ENCODE measurements at regions not wholly inside any gene's neighbourhood (a gene's known extent, or its start where the extent isn't known, plus 50 kb on each side); places are given as distances from the start of the nearest gene placed in this dataset.

DNA sequence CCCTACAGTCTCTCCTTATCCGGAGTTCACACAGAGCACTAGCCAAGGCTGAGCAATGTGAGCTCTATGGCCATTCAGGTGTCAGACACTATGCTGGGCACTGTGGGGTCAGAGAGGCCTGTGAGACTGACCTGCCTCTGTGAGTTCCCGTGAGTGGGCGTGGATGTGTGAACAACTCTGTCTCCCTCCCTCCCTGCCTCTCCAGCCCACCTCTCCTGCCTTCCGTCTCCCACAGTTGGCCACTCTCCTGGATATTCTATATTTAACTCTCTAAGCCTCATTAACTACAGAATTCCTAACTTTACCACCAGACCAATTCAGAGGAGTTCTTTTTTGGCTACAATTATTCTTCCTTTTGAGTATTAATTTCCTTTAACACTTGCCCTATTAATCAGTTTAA lies 191.6 kb upstream of the NCAM1 start:
- no peak for DNase-seq

DNA sequence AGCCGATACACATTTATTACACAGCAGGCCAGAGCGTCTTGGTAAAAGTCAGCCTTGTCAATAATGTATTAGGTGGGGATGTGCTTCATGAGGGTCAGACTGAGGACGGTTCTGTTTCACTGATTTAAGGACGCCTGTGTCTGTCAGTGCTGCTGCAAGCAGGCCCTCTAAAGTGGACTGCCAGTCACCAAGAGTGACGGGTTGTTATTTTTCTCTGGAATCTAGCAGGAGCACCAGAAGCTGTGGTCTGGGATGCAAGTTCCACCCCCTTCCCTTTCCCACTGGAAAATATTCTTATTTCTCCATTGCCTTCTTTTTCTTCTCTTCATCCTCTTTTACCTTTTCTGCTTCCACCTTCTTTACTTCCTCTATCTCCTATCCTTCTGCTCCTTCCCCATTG lies 191.2 kb upstream of the NCAM1 start:
- DNase-seq: no peak

GRCh38 chr11:112770487-112770886 lies 190.7 kb upstream of the NCAM1 start:
- no peak for DNase-seq

GRCh38 chr11:112771851-112772250 lies 189.4 kb upstream of the NCAM1 start:
- DNase-seq: peak; percentile 15 to 38 (median 27)

GRCh38 chr11:112773264-112773663 lies 188.0 kb upstream of the NCAM1 start:
- no peak for DNase-seq

DNA sequence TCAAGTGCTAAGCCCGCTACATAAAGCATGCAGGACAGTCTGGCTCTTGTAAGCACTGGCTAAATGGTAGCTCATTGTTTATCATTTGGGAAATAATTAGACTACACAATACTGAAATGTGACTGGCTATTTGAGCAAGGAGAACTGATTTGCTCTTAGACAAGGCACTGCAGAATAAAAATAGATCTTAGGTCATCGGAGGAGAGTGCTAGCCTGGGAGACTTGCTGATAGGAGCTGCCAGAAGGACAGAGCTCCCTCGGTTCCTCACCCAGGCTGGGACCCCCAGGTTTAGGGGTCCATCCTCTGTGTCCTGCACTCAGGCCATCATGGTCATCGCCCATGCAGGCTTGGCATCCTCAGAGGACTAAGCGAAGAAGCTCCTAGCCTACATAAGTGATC lies 184.4 kb upstream of the NCAM1 start:
- DNase-seq: no peak

DNA sequence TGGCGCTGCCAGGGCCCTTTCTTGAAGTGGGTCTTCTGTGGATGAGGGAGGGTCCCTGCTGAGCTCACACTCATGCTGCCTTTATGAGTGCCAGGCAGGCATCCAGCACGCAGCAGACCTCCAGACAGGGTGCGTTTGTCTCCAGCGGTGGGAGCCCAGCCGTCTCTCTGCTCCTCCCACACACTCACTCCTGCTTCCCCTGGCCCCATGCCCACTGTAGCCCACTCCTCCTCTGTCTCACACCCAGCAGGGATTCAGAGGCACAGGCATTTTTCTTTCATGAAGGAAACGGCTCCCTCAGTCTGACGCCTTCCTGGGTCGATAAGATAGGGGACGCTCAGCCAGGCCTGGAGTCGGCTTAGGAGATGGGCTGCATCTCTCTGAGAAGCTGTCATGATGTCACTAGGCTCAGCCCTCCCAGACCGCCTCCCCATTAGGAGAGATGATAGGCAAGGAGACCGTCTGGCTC lies 183.9 kb upstream of the NCAM1 start:
- DNase-seq: no peak

GRCh38 chr11:112778091-112778876 lies 182.9 kb upstream of the NCAM1 start:
- no peak for DNase-seq

DNA sequence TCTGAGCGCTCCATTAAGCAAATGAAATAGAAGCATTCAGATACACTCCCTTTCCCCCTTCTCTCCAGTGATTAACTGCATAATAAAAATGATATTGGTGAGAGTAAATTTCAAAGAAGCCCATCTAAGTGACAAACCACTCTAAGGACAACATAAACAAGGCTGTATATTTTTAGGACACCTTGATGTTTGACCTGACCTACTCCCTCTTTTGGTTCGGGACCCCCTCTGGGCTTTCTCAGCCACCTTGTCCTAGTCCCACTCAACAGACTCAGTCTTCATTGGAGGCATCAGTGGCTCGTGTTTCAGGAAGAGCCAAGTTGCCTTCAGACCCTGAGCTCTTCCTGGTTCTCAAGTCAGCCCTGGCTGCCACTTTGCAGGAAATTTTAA lies 182.3 kb upstream of the NCAM1 start:
- no peak for DNase-seq

- no peak for DNase-seq
Measured at GRCh38 chr11:112780351-112781087, 180.7 kb upstream of the NCAM1 start.

GRCh38 chr11:112783945-112784322 lies 177.3 kb upstream of the NCAM1 start:
- no peak for DNase-seq

DNA sequence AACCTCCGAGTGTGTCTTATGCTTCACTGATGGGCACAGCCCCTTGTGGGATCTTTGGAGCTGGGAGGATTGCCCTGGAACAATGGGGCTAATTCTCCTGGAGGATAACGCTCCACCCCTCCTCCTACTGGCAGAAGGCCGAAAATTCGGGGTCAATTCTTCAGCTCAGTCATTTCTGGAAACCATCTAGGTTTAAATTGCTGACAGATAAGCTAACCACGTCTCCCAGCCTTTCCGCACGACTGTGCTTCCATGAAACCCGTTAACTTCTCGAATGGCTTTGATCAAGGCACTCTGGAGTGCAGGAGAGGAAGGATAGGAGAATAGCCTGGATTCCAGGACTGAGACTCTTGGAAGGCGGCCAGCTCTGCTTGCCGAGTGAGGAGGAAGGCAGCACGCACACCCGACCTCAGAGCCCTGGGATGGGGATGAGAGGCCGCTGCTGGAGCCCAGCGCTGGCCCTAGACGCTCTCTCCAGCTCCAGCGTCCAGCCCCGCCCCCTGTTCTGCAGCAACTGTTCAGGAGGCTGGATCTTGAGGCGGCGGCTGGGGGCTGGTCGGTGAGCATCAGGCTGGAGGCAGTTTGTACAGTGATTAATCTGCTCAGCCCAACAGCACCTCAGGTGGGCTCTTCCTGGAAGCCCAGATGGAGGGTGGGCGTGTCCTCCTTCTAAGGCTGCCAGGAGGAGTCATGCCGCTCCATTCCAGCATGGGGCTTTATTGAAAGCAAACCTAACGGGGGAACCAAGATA lies 176.7 kb upstream of the NCAM1 start:
- DNase-seq: no peak

- no peak for DNase-seq
Measured at GRCh38 chr11:112785149-112785548, 176.1 kb upstream of the NCAM1 start.

DNA sequence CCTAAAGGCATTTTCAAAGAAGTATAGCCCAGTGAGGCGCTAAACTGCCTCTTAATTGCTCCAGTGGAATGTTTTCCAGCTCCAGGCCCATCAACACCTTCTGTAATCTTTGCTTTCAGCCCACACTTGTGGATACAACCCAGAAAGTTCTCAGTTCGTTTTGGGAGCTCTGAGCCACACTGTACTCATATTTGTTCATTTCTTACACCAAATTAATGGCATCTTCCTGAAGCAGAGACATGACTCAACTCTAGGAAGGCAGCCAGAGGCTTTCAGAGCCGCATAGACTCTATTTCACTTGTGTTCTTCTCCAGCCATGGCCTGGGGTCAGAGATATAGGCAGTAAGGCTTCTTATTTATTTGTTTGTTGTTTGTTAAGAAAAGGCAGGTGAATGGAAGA lies 175.5 kb upstream of the NCAM1 start:
- DNase-seq: no peak

GRCh38 chr11:112786196-112786595 lies 175.0 kb upstream of the NCAM1 start:
- DNase-seq: no peak

- DNase-seq: no peak
Measured at GRCh38 chr11:112786886-112787530, 174.2 kb upstream of the NCAM1 start.

GRCh38 chr11:112789481-112789880 lies 171.7 kb upstream of the NCAM1 start:
- no peak for DNase-seq

- no peak for DNase-seq
Measured at GRCh38 chr11:112790286-112790685, 170.9 kb upstream of the NCAM1 start.

DNA sequence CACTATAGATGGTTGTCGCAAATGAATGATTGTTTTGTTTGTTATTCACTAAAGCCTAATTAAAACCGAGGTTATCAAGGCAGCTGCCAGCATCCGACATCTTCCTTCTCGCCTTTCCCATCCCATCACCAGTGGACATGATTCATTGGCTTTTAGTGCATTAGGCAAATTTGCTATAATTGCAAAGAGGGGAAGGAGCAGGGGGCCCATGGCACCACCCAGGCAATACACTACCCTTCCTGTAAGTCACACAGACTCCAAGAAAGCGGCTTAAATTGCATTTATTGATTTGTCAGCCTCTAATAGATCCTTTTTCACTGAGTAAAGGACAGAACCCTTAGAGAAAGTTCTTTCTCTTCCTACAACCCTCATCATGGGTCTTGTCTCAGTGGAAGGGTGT lies 169.2 kb upstream of the NCAM1 start:
- DNase-seq: no peak

GRCh38 chr11:112793416-112793815 lies 167.8 kb upstream of the NCAM1 start:
- DNase-seq: no peak

GRCh38 chr11:112794331-112794846 lies 166.8 kb upstream of the NCAM1 start:
- no peak for DNase-seq

DNA sequence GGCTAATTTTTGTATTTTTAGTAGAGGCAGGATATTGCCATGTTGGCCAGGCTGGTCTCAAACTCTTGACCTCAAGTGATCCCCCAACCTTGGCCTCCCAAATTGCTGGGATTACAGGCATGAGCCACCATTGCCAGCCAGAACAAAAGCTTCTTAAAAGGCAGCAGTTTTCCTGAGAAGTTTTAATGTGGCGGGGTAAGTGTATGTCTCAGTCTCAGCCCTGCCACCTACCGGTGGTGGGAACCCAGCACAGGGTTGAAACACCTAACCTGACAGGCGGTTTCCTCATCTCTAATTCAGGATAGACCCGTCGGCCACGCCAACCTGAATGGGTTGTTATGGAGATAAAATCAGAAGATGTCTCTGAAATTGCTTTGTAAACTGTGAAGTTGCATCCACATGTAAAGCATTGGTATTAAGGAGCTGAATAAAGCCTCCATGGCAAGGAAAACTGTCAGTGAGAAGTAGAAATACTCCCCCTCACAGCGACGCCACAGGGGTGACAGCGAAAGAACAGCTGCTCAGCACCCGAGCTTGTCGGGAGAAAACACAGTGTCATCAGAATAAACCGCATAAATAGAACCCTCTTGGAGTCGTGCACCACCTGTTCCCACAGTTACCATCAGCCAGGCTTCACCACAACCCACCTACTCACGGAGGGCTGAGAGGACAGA lies 165.9 kb upstream of the NCAM1 start:
- DNase-seq: peak; percentile 42 to 53 (median 45)
